HCEC 1CT (cell line): ENCODE measurements at regions not wholly inside any gene's neighbourhood (a gene's known extent, or its start where the extent isn't known, plus 50 kb on each side); places are given as distances from the start of the nearest gene placed in this dataset.
"Not testable (repeated sequence)": the region's sequence is repeated elsewhere in the genome, so short reads cannot be mapped to it uniquely, and the experiment has no call there.

Experiments
- DNase-seq: peaks from one replicate; pipeline ENCODE4 v3.0.0-alpha.2; 2017

- DNase-seq, result no peak
Measured at GRCh38 chr1:65064981-65065380, 83.0 kb upstream of the AK4 start.

- no peak for DNase-seq
Measured at GRCh38 chr1:65065524-65066418, 82.2 kb upstream of the AK4 start.

GRCh38 chr1:65066419-65066765 lies 81.6 kb upstream of the AK4 start:
- DNase-seq, result no peak

GRCh38 chr1:65066766-65067490 lies 81.1 kb upstream of the AK4 start:
- DNase-seq, result peak; percentile 79

- peak; percentile 74 for DNase-seq
Measured at GRCh38 chr1:65067491-65068201, 80.4 kb upstream of the AK4 start.

- DNase-seq, result no peak
Measured at GRCh38 chr1:65068202-65069010, 79.6 kb upstream of the AK4 start.

GRCh38 chr1:65069011-65069565 lies 78.9 kb upstream of the AK4 start:
- no peak for DNase-seq

GRCh38 chr1:65072845-65073244 lies 75.2 kb upstream of the AK4 start:
- DNase-seq, result no peak

GRCh38 chr1:65075123-65075976 lies 72.7 kb upstream of the AK4 start:
- DNase-seq, result peak; percentile 67

- no peak for DNase-seq
Measured at GRCh38 chr1:65077369-65077768, 70.6 kb upstream of the AK4 start.

- peak; percentile 69 for DNase-seq
Measured at GRCh38 chr1:65079941-65080340, 68.1 kb upstream of the AK4 start.

GRCh38 chr1:65082346-65083040 lies 65.5 kb upstream of the AK4 start:
- DNase-seq, result no peak

GRCh38 chr1:65083263-65083896 lies 64.6 kb upstream of the AK4 start:
- peak; percentile 20 for DNase-seq

GRCh38 chr1:65084066-65084465 lies 63.9 kb upstream of the AK4 start:
- no peak for DNase-seq

- DNase-seq, result not testable (repeated sequence)
Measured at GRCh38 chr1:65087519-65087918, 60.5 kb upstream of the AK4 start.

GRCh38 chr1:65090406-65090805 lies 57.6 kb upstream of the AK4 start:
- DNase-seq, result no peak

GRCh38 chr1:65092691-65093090 lies 55.3 kb upstream of the AK4 start:
- DNase-seq, result no peak

GRCh38 chr1:65097076-65097475 lies 50.9 kb upstream of the AK4 start:
- no peak for DNase-seq
